Hematopoietic multipotent progenitor cell (in vitro differentiated cells): ENCODE measurements at regions not wholly inside any gene's neighbourhood (a gene's known extent, or its start where the extent isn't known, plus 50 kb on each side); places are given as distances from the start of the nearest gene placed in this dataset.
"Not testable (repeated sequence)": the region's sequence is repeated elsewhere in the genome, so short reads cannot be mapped to it uniquely, and the experiment has no call there.

ENCODE experiments used
- DNase-seq, 3 donors: peaks; one replicate each; pipeline ENCODE4 v3.0.0-alpha.2; 2011 to 2015; ENCODE audit warnings: low read depth in 2 of 3, low spot score in 2 of 3

GRCh38 chr20:19833395-19833794 lies 75.3 kb downstream of the RIN2 start:
- DNase-seq: no peak

DNA sequence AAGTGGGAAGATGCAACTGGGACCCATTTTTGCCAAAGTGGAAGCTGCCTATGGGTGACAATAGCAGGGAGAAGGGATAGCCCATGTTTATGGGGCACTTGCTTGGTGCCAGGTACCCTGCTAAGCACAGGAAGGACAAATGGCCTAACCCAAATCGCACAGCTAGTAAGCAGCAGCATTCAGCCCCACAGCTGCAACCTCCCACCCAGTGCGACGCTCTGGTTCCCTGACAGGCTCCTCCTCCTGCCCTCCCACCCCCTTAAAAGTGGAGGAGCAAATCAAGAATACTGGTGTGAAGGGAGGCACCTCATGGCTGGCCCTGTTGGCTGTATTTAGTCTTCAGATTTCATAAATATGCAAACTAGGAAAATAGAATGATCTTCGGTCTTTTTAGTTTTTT lies 76.2 kb downstream of the RIN2 start:
- DNase-seq: no peak

GRCh38 chr20:19834783-19835182 lies 76.7 kb downstream of the RIN2 start:
- DNase-seq: no peak

GRCh38 chr20:19835533-19836222 lies 77.6 kb downstream of the RIN2 start:
- DNase-seq: no peak

DNA sequence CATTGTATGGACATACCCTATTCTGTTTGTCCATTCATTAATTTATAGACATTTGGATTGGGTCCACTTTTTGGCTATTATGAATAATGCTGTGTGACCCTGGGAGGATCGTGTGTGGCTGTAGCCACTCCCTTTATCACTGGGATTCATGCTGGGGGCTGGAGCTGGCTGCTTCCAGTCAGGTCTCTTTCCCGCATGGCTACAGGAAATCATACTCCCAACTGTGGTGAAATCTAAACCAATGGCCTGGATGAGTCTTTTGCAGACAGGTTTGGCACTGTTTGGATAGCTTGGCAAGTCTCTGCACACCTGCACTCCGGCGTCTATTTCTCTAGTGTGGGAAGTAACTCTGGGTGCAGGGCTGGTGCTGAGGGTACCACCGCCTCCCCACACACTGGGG lies 80.4 kb downstream of the RIN2 start:
- DNase-seq: no peak

- DNase-seq: no peak
Observed at GRCh38 chr20:19839053-19839452, 81.0 kb downstream of the RIN2 start.

DNA sequence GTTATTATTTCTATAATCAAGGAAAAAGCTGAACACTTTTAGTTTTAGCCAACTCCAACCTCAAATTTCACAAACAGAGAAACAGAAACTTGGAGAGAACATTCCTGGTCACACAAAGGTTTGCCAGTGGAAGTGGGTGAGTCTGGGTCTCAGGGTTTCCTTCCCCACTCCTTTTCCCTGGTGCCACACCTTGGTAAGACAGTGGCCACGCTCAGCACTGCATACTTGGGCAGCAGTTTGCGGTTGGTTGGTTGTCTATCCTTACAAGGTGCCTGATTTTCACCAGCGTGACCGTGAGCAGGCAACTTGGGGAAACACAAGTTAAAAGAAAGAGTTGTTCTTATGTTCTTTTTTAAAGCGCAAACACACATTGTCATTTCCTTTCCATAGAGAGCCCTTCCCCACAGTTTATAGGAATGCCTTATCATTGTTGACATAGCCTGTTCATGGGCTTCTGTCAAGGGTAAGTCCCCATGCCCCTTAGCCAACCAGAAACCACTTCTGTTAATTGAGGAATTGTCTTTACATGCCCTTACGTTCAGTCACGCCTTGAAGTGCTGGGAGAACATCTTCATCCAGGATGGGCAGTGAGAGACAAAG lies 82.2 kb downstream of the RIN2 start:
- peak in 2 of 3 donors; percentile 13 to 44 for DNase-seq

DNA sequence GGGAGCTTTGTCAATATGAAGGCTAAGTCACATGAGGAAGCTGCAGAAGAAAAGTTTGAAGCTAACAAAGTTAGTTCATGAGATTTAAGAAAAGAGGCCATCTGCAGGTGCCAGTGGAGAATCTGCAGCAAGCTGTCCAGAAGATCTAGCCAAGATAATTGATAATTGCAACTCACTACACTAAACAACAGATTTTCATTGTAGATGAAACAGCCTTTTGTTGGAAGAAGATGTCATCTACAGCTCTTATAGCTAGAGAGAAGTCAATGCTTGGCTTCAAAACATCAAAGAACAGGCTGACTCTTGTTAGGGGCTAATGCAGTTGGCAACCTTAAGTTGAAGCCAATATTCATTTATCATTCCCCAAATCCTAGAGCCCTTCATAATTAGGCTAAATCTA lies 83.7 kb downstream of the RIN2 start:
- no peak for DNase-seq

- not testable (repeated sequence) for DNase-seq
Observed at GRCh38 chr20:19844850-19845249, 86.8 kb downstream of the RIN2 start.

DNA sequence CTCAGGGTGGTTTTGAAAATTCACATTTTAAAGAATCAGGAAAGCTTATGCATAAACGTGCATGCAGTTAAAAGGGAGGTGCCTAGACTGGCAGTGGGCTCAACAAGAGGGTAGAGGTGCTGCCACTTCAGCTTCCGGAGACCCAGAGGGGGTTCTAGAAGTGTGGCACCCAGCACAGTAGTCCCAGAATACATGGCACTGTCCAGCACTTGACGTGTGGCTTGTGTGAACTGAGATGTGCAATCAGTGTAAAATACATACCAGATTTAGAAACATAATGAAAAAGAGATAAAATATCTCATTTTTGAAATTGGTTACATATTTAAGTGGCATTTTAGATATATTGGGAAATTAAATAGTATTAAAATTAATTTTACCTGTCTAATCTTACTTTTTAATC lies 89.3 kb downstream of the RIN2 start:
- no peak for DNase-seq

GRCh38 chr20:19849341-19850197 lies 91.5 kb downstream of the RIN2 start:
- no peak for DNase-seq

GRCh38 chr20:19850198-19850533 lies 92.1 kb downstream of the RIN2 start:
- DNase-seq: no peak

GRCh38 chr20:19851861-19852260 lies 93.8 kb downstream of the RIN2 start:
- DNase-seq: no peak

DNA sequence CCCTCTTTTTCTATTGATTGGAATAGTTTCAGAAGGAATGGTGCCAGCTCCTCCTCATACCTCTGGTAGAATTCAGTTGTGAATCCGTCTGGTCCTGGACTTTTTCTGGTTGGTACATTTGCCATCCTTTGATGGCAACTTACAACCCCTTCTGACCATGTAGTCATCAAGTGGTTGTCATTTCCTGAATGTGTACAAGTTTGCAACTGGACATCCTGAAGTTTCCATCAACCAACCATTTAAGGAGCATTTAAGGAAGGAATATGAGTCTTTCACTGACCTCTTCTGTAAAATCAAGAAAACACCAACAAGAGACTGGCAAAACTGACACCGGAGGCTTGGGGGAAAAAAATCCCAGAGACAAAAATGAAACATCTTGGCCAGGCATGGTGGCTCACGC lies 97.4 kb downstream of the RIN2 start:
- no peak for DNase-seq

DNA sequence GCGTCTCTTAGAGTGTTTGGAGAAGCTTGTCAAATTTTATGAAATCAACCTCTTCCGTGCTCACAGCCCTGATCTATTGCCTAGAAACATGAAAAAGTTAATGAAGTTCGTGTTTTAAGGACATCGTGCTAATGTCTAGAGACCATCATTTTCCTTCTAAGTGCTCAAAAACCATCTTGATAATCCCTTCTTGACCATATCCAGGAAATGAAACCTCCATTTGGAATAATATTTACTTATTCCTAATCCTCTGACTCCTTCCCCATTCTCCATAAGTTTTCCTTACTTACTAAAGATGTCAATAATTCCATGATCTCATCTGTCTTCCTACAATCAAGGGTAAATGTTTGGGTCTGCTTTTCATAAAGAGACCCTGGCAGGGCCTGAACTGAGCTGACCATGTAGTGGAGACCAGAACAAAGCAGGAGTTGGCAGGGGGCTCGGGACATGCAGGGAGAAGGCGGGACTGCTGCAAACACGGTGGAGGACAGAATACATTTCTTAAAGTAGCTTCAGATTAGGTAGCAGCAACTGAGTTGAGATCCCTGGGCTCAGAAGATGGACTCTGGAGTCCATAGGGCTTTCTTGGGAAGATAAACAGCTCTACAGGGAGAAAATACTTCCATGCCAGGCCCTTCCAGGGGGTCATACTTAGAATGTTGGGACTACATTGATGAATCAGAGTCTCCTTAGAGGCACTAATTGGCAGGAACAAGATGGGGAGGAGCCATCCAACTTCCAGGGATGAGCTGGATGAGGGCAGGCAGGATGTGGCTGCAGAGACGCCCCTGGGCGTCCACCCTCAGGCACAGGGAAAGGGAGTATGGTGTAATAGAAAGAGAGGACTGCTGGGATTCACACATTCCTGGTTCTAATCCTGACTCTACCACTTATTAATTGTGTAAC lies 100.7 kb downstream of the RIN2 start:
- no peak for DNase-seq

- no peak for DNase-seq
Observed at GRCh38 chr20:19859444-19859843, 101.4 kb downstream of the RIN2 start.

DNA sequence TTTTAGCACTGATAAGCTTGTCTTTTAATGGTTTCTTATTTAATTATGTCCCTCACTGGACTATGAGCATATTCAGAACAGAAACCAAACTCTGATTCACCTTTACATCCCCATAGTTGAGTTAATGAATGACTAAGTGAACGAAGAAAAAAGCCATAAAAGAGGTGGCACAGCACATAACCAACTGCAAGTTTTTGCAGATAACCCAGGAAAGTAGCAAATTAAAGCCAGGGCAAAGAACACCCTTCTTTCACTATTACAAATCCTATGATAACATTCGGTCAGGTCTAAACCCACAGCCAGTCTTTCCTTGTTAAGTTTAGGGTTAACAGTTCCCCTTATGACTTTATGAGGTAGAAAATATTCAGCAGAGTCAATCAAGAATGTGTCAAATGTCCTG lies 102.7 kb downstream of the RIN2 start:
- no peak for DNase-seq

- DNase-seq: no peak
Observed at GRCh38 chr20:19861147-19861759, 103.2 kb downstream of the RIN2 start.

GRCh38 chr20:19864130-19864529 lies 106.1 kb downstream of the RIN2 start:
- DNase-seq: no peak

DNA sequence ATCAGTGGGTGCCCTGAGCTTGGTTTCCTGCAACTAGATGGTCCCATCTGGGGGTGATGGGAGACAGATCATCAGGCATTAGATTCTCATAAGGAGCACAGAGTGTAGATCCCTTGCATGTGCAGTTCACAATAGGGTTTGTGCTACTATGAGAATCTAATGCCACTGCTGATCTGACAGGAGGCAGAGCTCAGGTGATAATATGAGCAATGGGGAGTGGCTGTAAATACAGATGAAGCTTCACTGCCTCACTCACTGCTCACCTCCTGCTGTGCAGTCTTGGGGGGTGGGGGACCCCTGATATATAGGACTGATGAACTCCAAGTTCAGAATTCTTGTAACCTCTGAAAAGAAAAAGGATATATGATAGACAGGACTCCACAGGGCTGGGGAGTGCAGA lies 108.0 kb downstream of the RIN2 start:
- DNase-seq: no peak

- DNase-seq: no peak
Observed at GRCh38 chr20:19867074-19867473, 109.0 kb downstream of the RIN2 start.
